IMR-90 (cell line): ENCODE measurements at regions not wholly inside any gene's neighbourhood (a gene's known extent, or its start where the extent isn't known, plus 50 kb on each side); places are given as distances from the start of the nearest gene placed in this dataset.

ENCODE experiments used
- ATAC-seq: fragments of 200-7000 bp; cut with Tn5 transposase; 2 replicates; pipeline ENCODE4 v1.9.1; 2020; ENCODE audit warnings: low read depth, mild to moderate bottlenecking, moderate library complexity
- BruUV-seq: library from RNA; stranded (reverse); fragments of 400-500 nt; replicated peaks from 2 replicates; lab custom pipeline; 2021; lab: Mats Ljungman, UMichigan
- CTCF ChIA-PET: fragments of 300-600 bp; formaldehyde crosslinking; extraction: SDS; loops from one replicate; lab custom pipeline; 2021; ENCODE audit warnings: antibody characterized with exemption; lab: Yijun Ruan, JAX
- POLR2A ChIA-PET: fragments of 300-600 bp; sonication (Branson Sonifier 250); formaldehyde crosslinking; loops from one replicate; lab custom pipeline; 2022; ENCODE audit warnings: antibody characterized with exemption; ENCODE audit not compliant: unreplicated experiment; lab: Charles Lee
- DNase-seq: peaks from one replicate; pipeline ENCODE4 v3.0.0; 2013
- H2AFZ ChIP-seq: replicated peaks from 2 replicates; pipeline ENCODE3; 2013; ENCODE audit warnings: low read length, mild to moderate bottlenecking; ENCODE audit not compliant: poor library complexity
- H2AK5ac ChIP-seq: 2 replicates; pipeline ENCODE4 v1.6.1; 2013; ENCODE audit warnings: low read depth, low read length, inconsistent platforms
- H2AK9ac ChIP-seq: replicated peaks from 2 replicates; pipeline ENCODE3; 2013; ENCODE audit warnings: mild to moderate bottlenecking, low read depth, low read length, moderate library complexity; ENCODE audit not compliant: poor library complexity
- H2BK120ac ChIP-seq: 2 replicates; pipeline ENCODE4 v1.6.1; 2013; ENCODE audit warnings: low read depth, low read length, inconsistent platforms
- H2BK15ac ChIP-seq: 3 replicates; pipeline ENCODE4 v1.6.1; 2013; ENCODE audit warnings: low read depth, low read length, inconsistent platforms
- H2BK20ac ChIP-seq: 2 replicates; pipeline ENCODE4 v1.6.1; 2013; ENCODE audit warnings: low read depth, mild to moderate bottlenecking, inconsistent platforms, low read length, moderate library complexity
- H2BK5ac ChIP-seq: 2 replicates; pipeline ENCODE4 v1.6.1; 2013; ENCODE audit warnings: mild to moderate bottlenecking, low read depth, low read length, inconsistent platforms; ENCODE audit not compliant: poor library complexity, severe bottlenecking
- H3K14ac ChIP-seq: replicated peaks from 2 replicates; pipeline ENCODE4 v1.6.1; 2013; ENCODE audit warnings: low read depth, low read length, inconsistent platforms
- H3K18ac ChIP-seq: 2 replicates; pipeline ENCODE4 v1.6.1; 2013; ENCODE audit warnings: low read depth, low read length, control low read depth
- H3K23ac ChIP-seq: 2 replicates; pipeline ENCODE4 v1.6.1; 2013; ENCODE audit warnings: low read depth, low read length, inconsistent platforms
- H3K27ac ChIP-seq: 2 replicates; pipeline ENCODE4 v1.5.1; 2013; ENCODE audit warnings: mild to moderate bottlenecking, control low read depth, low read length; ENCODE audit not compliant: insufficient read depth
- H3K27me3 ChIP-seq: 2 replicates; pipeline ENCODE4 v1.6.1; 2013; ENCODE audit warnings: low read length; ENCODE audit not compliant: control insufficient read depth, insufficient read depth
- H3K36me3 ChIP-seq: 2 replicates; pipeline ENCODE4 v1.6.1; 2013; ENCODE audit warnings: low read length, mixed read lengths; ENCODE audit not compliant: control insufficient read depth, insufficient read depth
- H3K4ac ChIP-seq: 2 replicates; pipeline ENCODE4 v1.6.1; 2013; ENCODE audit warnings: low read depth, low read length, inconsistent platforms
- H3K4me1 ChIP-seq: 2 replicates; pipeline ENCODE4 v1.6.1; 2013; ENCODE audit warnings: low read length, mixed read lengths; ENCODE audit not compliant: control insufficient read depth, insufficient read depth
- H3K4me2 ChIP-seq: 2 replicates; pipeline ENCODE4 v1.6.1; 2013; ENCODE audit warnings: low read depth, mild to moderate bottlenecking, control low read depth, low read length, moderate library complexity
- H3K4me3 ChIP-seq: 2 replicates; pipeline ENCODE4 v1.5.1; 2013; ENCODE audit warnings: low read depth, mild to moderate bottlenecking, control low read depth, low read length, moderate library complexity; ENCODE audit not compliant: insufficient read depth
- H3K56ac ChIP-seq: 2 replicates; pipeline ENCODE4 v1.6.1; 2013; ENCODE audit warnings: low read length, inconsistent platforms; ENCODE audit not compliant: insufficient read depth; ENCODE audit errors: extremely low read depth
- H3K79me1 ChIP-seq, 2 experiments: 2 replicates each; pipeline ENCODE4 v1.6.1; 2013; ENCODE audit warnings: low read length in 2 of 2, inconsistent platforms in 1 of 2, low read depth in 1 of 2
- H3K9ac ChIP-seq: 2 replicates; pipeline ENCODE4 v1.6.1; 2013; ENCODE audit warnings: low read depth, low read length, control low read depth
- H3K9me1 ChIP-seq: 2 replicates; pipeline ENCODE4 v1.6.1; 2013; ENCODE audit warnings: low read length, inconsistent platforms; ENCODE audit not compliant: insufficient read depth
- H3K9me3 ChIP-seq: 2 replicates; pipeline ENCODE4 v1.6.1; 2013; ENCODE audit warnings: low read length; ENCODE audit not compliant: control insufficient read depth, insufficient read depth
- H4K20me1 ChIP-seq: 2 replicates; pipeline ENCODE4 v1.6.1; 2013; ENCODE audit warnings: low read length, inconsistent platforms; ENCODE audit not compliant: insufficient read depth
- H4K5ac ChIP-seq: 2 replicates; pipeline ENCODE4 v1.6.1; 2013; ENCODE audit warnings: mild to moderate bottlenecking, low read depth, low read length, control low read depth
- H4K8ac ChIP-seq, 2 experiments: 2 replicates each; pipeline ENCODE4 v1.6.1; 2013; ENCODE audit warnings: low read depth in 2 of 2, low read length in 2 of 2, control low read depth in 1 of 2, inconsistent platforms in 1 of 2
- H4K91ac ChIP-seq: 2 replicates; pipeline ENCODE4 v1.6.1; 2013; ENCODE audit warnings: low read depth, low read length, inconsistent platforms; ENCODE audit not compliant: insufficient read depth
- BHLHE40 ChIP-seq: fragments of 150-350 bp; IDR thresholded peaks from 2 replicates; pipeline ENCODE4 v1.6.1; 2016; ENCODE audit warnings: mild to moderate bottlenecking, low read depth, low read length
- POLR2A ChIP-seq: IDR thresholded peaks from 2 replicates; pipeline ENCODE4 v1.6.1; 2012; ENCODE audit warnings: mild to moderate bottlenecking, low read depth, low read length
- RAD21 ChIP-seq: IDR thresholded peaks from 2 replicates; pipeline ENCODE4 v1.6.1; 2012; ENCODE audit warnings: low read length, improper control_type of control experiment
- RCOR1 ChIP-seq: IDR thresholded peaks from 2 replicates; pipeline ENCODE4 v1.6.1; 2012; ENCODE audit warnings: mild to moderate bottlenecking, low read length, improper control_type of control experiment; ENCODE audit not compliant: insufficient replicate concordance
- WGBS, 2 experiments: methylation state at CpG; one replicate each; pipeline versions ENCODE4 v1.1.5 to v1.1.7; 2013; ENCODE audit warnings: missing lambda C conversion rate in 2 of 2; ENCODE audit not compliant: insufficient read length in 1 of 2; ENCODE audit errors: extremely low coverage in 2 of 2; 5-methylcytosine and 5-hydroxymethylcytosine counted together
- dilution Hi-C: fragments of 300-500 bp; cut with HindIII; formaldehyde crosslinking; loops from one replicate; pipeline ENCODE4 v1.14.3; 2018; ENCODE audit warnings: low sequenced_read_pairs; ENCODE audit not compliant: unreplicated experiment
- in situ Hi-C: fragments of 300-500 bp; cut with MboI; formaldehyde crosslinking; loops from 3 replicates; pipeline ENCODE4 v1.14.3; 2019; ENCODE audit warnings: low sequenced_read_pairs, inconsistent platforms, mixed read lengths
- intact Hi-C: fragments of 100-400 bp; cut with micrococcal nuclease; formaldehyde crosslinking; loops from 2 replicates; pipeline ENCODE4 v1.10.0; 2022
- TF ChIP-seq, protein P1 (sequence below): conservative IDR thresholded peaks from 2 replicates; pipeline ENCODE4 v1.5.1; 2012; ENCODE audit warnings: mild to moderate bottlenecking, low read depth, low read length, improper control_type of control experiment

GRCh38 chr1:63230722-63231121 lies 91.6 kb upstream of the FOXD3 start:
- dilution Hi-C loops (no loop called here), intact Hi-C loops (no loop called here), in situ Hi-C loops (no loop called here)
- Histone ChIP-seq H3K4me3 (no peak overlapping the region), H3K4me1 (no peaks in the 10 kb centered on the region), H2BK20ac (no peak overlapping the region), H4K20me1 (no peaks in the 10 kb centered on the region), H2BK120ac (no peak overlapping the region), H2AFZ (no peak overlapping the region), H4K5ac (no peak overlapping the region), H2BK5ac (no peak overlapping the region), H3K14ac (no peak overlapping the region), H3K27me3 (no peaks in the 10 kb centered on the region), H4K91ac (no peak overlapping the region), H3K9me1 (no peaks in the 10 kb centered on the region), H3K27ac (no peak overlapping the region), H3K23ac (no peak overlapping the region), H2AK9ac (no peak overlapping the region), H3K4me2 (no peak overlapping the region), H3K9me3 (no peaks in the 10 kb centered on the region), H3K4ac (no peak overlapping the region), H3K36me3 (no peaks in the 10 kb centered on the region), H4K8ac (no peak overlapping the region), H3K56ac (no peak overlapping the region), H3K18ac (no peak overlapping the region), H3K9ac (no peak overlapping the region), H2AK5ac (no peak overlapping the region), H2BK15ac (no peak overlapping the region), H3K79me1 (no peaks in the 10 kb centered on the region)
- ChIA-PET CTCF (interaction anchor here (0.6 kb wide), 1 partner anchor 1363 kb away, joined by 3 read pairs; no protein-coding TSS in a partner anchor), POLR2A (no interaction called here)
- ATAC-seq (no peak), DNase-seq (no peak)
- TF ChIP-seq POLR2A (no peak), BHLHE40 (no peak), RAD21 (no peak), RCOR1 (no peak)
- TF ChIP-seq, protein P1, sequence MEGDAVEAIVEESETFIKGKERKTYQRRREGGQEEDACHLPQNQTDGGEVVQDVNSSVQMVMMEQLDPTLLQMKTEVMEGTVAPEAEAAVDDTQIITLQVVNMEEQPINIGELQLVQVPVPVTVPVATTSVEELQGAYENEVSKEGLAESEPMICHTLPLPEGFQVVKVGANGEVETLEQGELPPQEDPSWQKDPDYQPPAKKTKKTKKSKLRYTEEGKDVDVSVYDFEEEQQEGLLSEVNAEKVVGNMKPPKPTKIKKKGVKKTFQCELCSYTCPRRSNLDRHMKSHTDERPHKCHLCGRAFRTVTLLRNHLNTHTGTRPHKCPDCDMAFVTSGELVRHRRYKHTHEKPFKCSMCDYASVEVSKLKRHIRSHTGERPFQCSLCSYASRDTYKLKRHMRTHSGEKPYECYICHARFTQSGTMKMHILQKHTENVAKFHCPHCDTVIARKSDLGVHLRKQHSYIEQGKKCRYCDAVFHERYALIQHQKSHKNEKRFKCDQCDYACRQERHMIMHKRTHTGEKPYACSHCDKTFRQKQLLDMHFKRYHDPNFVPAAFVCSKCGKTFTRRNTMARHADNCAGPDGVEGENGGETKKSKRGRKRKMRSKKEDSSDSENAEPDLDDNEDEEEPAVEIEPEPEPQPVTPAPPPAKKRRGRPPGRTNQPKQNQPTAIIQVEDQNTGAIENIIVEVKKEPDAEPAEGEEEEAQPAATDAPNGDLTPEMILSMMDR = no peak
- WGBS, 2 experiments = no CpG with 5 or more reads among the region's 3 CpGs
- BruUV-seq = no TSS peak
